ENCODE measurements at regions not wholly inside any gene's neighbourhood (a gene's known extent, or its start where the extent isn't known, plus 50 kb on each side); places are given as distances from the start of the nearest gene placed in this dataset.

GRCh38 chr3:102087236-102087635, 237.9 kb downstream of the NFKBIZ start:
- no peak for DNase-seq

- no peak for DNase-seq
Observed at GRCh38 chr3:102089239-102089638, 239.9 kb downstream of the NFKBIZ start.

- no peak for DNase-seq
Observed at GRCh38 chr3:102089904-102090720, 240.8 kb downstream of the NFKBIZ start.

GRCh38 chr3:102090721-102091045, 241.4 kb downstream of the NFKBIZ start:
- DNase-seq = no peak

GRCh38 chr3:102091358-102091757, 242.0 kb downstream of the NFKBIZ start:
- DNase-seq = no peak

- DNase-seq = no peak
Observed at GRCh38 chr3:102092617-102093466, 243.5 kb downstream of the NFKBIZ start.

GRCh38 chr3:102094506-102094905, 245.2 kb downstream of the NFKBIZ start:
- no peak for DNase-seq

- no peak for DNase-seq
Observed at GRCh38 chr3:102095383-102095782, 246.1 kb downstream of the NFKBIZ start.

- no peak for DNase-seq
Observed at GRCh38 chr3:102096066-102096465, 246.8 kb downstream of the NFKBIZ start.

- DNase-seq = no peak
Observed at GRCh38 chr3:102098130-102098885, 249.0 kb downstream of the NFKBIZ start.

GRCh38 chr3:102099913-102100312, 250.6 kb downstream of the NFKBIZ start:
- no peak for DNase-seq

GRCh38 chr3:102102394-102102793, 253.1 kb downstream of the NFKBIZ start:
- no peak for DNase-seq

- DNase-seq = no peak
Observed at GRCh38 chr3:102104033-102104432, 254.7 kb downstream of the NFKBIZ start.

GRCh38 chr3:102105193-102105592, 255.9 kb downstream of the NFKBIZ start:
- no peak for DNase-seq

GRCh38 chr3:102106416-102107097, 257.2 kb downstream of the NFKBIZ start:
- DNase-seq = no peak

- DNase-seq = no peak
Observed at GRCh38 chr3:102112704-102113230, 263.5 kb downstream of the NFKBIZ start.

- DNase-seq = no peak
Observed at GRCh38 chr3:102113421-102114041, 264.2 kb downstream of the NFKBIZ start.

- no peak for DNase-seq
Observed at GRCh38 chr3:102114264-102114979, 265.1 kb downstream of the NFKBIZ start.

- no peak for DNase-seq
Observed at GRCh38 chr3:102122527-102122926, 273.2 kb downstream of the NFKBIZ start.

GRCh38 chr3:102123590-102124190, 274.4 kb downstream of the NFKBIZ start:
- DNase-seq = no peak

- DNase-seq = no peak
Observed at GRCh38 chr3:102124282-102124681, 275.0 kb downstream of the NFKBIZ start.
